H1 (cell line): ENCODE measurements at regions not wholly inside any gene's neighbourhood (a gene's known extent, or its start where the extent isn't known, plus 50 kb on each side); places are given as distances from the start of the nearest gene placed in this dataset.

Experiments
- CTCF ChIA-PET: fragments of 300-600 bp; sonication (Branson Sonifier 250); formaldehyde crosslinking; loops from one replicate; lab custom pipeline; 2021; ENCODE audit not compliant: partially characterized antibody; lab: Charles Lee
- POLR2A ChIA-PET: fragments of 300-600 bp; sonication (Branson Sonifier 250); formaldehyde crosslinking; loops from one replicate; lab custom pipeline; 2021; ENCODE audit warnings: inconsistent platforms; ENCODE audit not compliant: partially characterized antibody; lab: Charles Lee
- DNase-seq, 2 experiments: peaks; one replicate each; pipeline versions ENCODE4 v3.0.0 to v3.0.0-alpha.2; 2010 to 2022; ENCODE audit warnings: low spot score in 2 of 2, low read depth in 1 of 2, mixed read lengths in 1 of 2
- FAIRE-seq: peaks from 2 replicates; lab custom pipeline; 2011; peaks lifted over from hg19 to GRCh38; lab: Jason Lieb, UNC
- H2AFZ ChIP-seq: 2 replicates; pipeline ENCODE4 v1.8.1; 2012; ENCODE audit warnings: low read length, inconsistent platforms
- H2AK5ac ChIP-seq: 2 replicates; pipeline ENCODE4 v1.6.1; 2013; ENCODE audit warnings: low read depth, low read length
- H2BK120ac ChIP-seq: replicated peaks from 2 replicates; pipeline ENCODE3; 2013; ENCODE audit warnings: low read depth, low read length, inconsistent platforms
- H2BK12ac ChIP-seq: 2 replicates; pipeline ENCODE4 v1.6.1; 2013; ENCODE audit warnings: low read depth, low read length
- H2BK15ac ChIP-seq: 2 replicates; pipeline ENCODE4 v1.6.1; 2013; ENCODE audit warnings: low read length
- H2BK20ac ChIP-seq: 2 replicates; pipeline ENCODE4 v1.6.1; 2013; ENCODE audit warnings: low read length
- H2BK5ac ChIP-seq: 2 replicates; pipeline ENCODE4 v1.6.1; 2013; ENCODE audit warnings: low read depth, low read length
- H3K14ac ChIP-seq: 2 replicates; pipeline ENCODE4 v1.6.1; 2013; ENCODE audit warnings: inconsistent platforms; ENCODE audit not compliant: insufficient read length
- H3K18ac ChIP-seq: 2 replicates; pipeline ENCODE4 v1.6.1; 2013; ENCODE audit warnings: low read length; ENCODE audit errors: extremely low read depth
- H3K23ac ChIP-seq: 2 replicates; pipeline ENCODE4 v1.6.1; 2013; ENCODE audit warnings: inconsistent platforms; ENCODE audit not compliant: insufficient read length
- H3K23me2 ChIP-seq: 2 replicates; pipeline ENCODE4 v1.6.1; 2013; ENCODE audit warnings: low read depth, low read length
- H3K27ac ChIP-seq: 2 replicates; pipeline ENCODE4 v1.6.1; 2011; ENCODE audit warnings: low read depth, low read length, inconsistent platforms
- H3K27me3 ChIP-seq, 4 experiments: replicated peaks in 1 of 4; 1 replicate in 1 of 4; 2 replicates in 3 of 4; pipeline versions ENCODE4 v1.6.1 to v1.8.1; 2011 to 2013; ENCODE audit warnings: low read length in 3 of 4, mild to moderate bottlenecking in 3 of 4, inconsistent platforms in 2 of 4, mixed read lengths in 2 of 4, moderate library complexity in 1 of 4; ENCODE audit not compliant: control insufficient read depth in 3 of 4, insufficient read depth in 3 of 4; ENCODE audit errors: extremely low read depth in 1 of 4
- H3K36me3 ChIP-seq, 4 experiments: 2 replicates each; pipeline versions ENCODE4 v1.6.1 to v1.8.1; 2011 to 2013; ENCODE audit warnings: mild to moderate bottlenecking in 4 of 4, low read length in 3 of 4, moderate library complexity in 2 of 4, control low read depth in 1 of 4, inconsistent platforms in 1 of 4; ENCODE audit not compliant: insufficient read depth in 4 of 4, control insufficient read depth in 2 of 4
- H3K4ac ChIP-seq: replicated peaks from 2 replicates; pipeline ENCODE3; 2013; ENCODE audit warnings: low read length, low read depth, mixed read lengths, inconsistent platforms; ENCODE audit not compliant: insufficient read length
- H3K4me1 ChIP-seq, 4 experiments: replicated peaks in 1 of 4; 1 replicate in 1 of 4; 2 replicates in 3 of 4; pipeline versions ENCODE4 v1.6.1 to v1.8.1; 2011 to 2013; ENCODE audit warnings: low read length in 3 of 4, inconsistent platforms in 2 of 4, mixed read lengths in 1 of 4; ENCODE audit not compliant: insufficient read depth in 4 of 4, control insufficient read depth in 3 of 4
- H3K4me2 ChIP-seq, 2 experiments: 2 replicates each; pipeline versions ENCODE4 v1.6.1 to v1.8.1; 2011 to 2013; ENCODE audit warnings: low read depth in 2 of 2, low read length in 2 of 2, control low read depth in 1 of 2, inconsistent platforms in 1 of 2, mild to moderate bottlenecking in 1 of 2; ENCODE audit not compliant: insufficient read depth in 1 of 2
- H3K4me3 ChIP-seq, 4 experiments: fragments of 200-600, 300-600 bp in 1 of 4; sonication (generic), shearing (Covaris generic), sonication (Bioruptor Twin) in 1 of 4; 2 replicates each; pipeline versions ENCODE4 v1.5.1 to v1.8.1; 2011 to 2016; ENCODE audit warnings: low read length in 4 of 4, low read depth in 3 of 4, control low read depth in 2 of 4, inconsistent platforms in 2 of 4, mild to moderate bottlenecking in 2 of 4, mixed read lengths in 1 of 4, moderate library complexity in 1 of 4; ENCODE audit not compliant: insufficient read depth in 2 of 4; ENCODE audit errors: extremely low read depth in 1 of 4
- H3K56ac ChIP-seq: replicated peaks from 2 replicates; pipeline ENCODE3; 2013; ENCODE audit warnings: low read depth, mild to moderate bottlenecking, mixed read lengths, low read length, inconsistent platforms; ENCODE audit not compliant: insufficient read length
- H3K79me1 ChIP-seq: 2 replicates; pipeline ENCODE4 v1.6.1; 2013; ENCODE audit warnings: low read depth, low read length, control low read depth
- H3K79me2 ChIP-seq, 2 experiments: 2 replicates each; pipeline versions ENCODE4 v1.6.1 to v1.8.1; 2012 to 2013; ENCODE audit warnings: low read length in 2 of 2, mild to moderate bottlenecking in 2 of 2, inconsistent platforms in 1 of 2; ENCODE audit not compliant: insufficient read depth in 2 of 2, control insufficient read depth in 1 of 2
- H3K9ac ChIP-seq, 4 experiments: replicated peaks in 1 of 4; 1 replicate in 1 of 4; 2 replicates in 3 of 4; pipeline versions ENCODE4 v1.6.1 to v1.8.1; 2011 to 2013; ENCODE audit warnings: low read depth in 3 of 4, low read length in 3 of 4, control low read depth in 2 of 4, mild to moderate bottlenecking in 2 of 4, moderate library complexity in 2 of 4, inconsistent platforms in 1 of 4; ENCODE audit errors: extremely low read depth in 1 of 4
- H3K9me3 ChIP-seq, 2 experiments: 2 replicates each; pipeline versions ENCODE4 v1.6.1 to v1.8.1; 2012 to 2013; ENCODE audit warnings: mild to moderate bottlenecking in 2 of 2, moderate library complexity in 2 of 2, control low read depth in 1 of 2, inconsistent platforms in 1 of 2, low read depth in 1 of 2, low read length in 1 of 2, mixed read lengths in 1 of 2; ENCODE audit not compliant: insufficient read depth in 2 of 2
- H4K20me1 ChIP-seq, 2 experiments: replicated peaks in 1 of 2; 2 replicates each; pipeline versions ENCODE3 to v1.8.1; 2011 to 2013; ENCODE audit warnings: inconsistent platforms in 2 of 2, low read length in 2 of 2, mild to moderate bottlenecking in 1 of 2; ENCODE audit not compliant: insufficient read depth in 2 of 2, control insufficient read depth in 1 of 2
- H4K5ac ChIP-seq: 2 replicates; pipeline ENCODE4 v1.6.1; 2013; ENCODE audit warnings: low read length, low read depth, mixed read lengths, inconsistent platforms; ENCODE audit not compliant: insufficient read length
- H4K8ac ChIP-seq: 2 replicates; pipeline ENCODE4 v1.8.0; 2013; ENCODE audit warnings: mild to moderate bottlenecking, moderate library complexity, low read length, inconsistent platforms; ENCODE audit not compliant: insufficient read depth; ENCODE audit errors: extremely low read depth
- H4K91ac ChIP-seq: replicated peaks from 2 replicates; pipeline ENCODE3; 2013; ENCODE audit warnings: low read length, mixed read lengths, inconsistent platforms; ENCODE audit not compliant: insufficient read length
- ATF3 ChIP-seq: IDR thresholded peaks from 2 replicates; pipeline ENCODE4 v1.6.1; 2011; ENCODE audit warnings: low read depth, mild to moderate bottlenecking, low read length; ENCODE audit not compliant: insufficient read depth
- CEBPB ChIP-seq: IDR thresholded peaks from 2 replicates; pipeline ENCODE4 v1.6.1; 2012; ENCODE audit warnings: low read depth, low read length
- CHD1 ChIP-seq: IDR thresholded peaks from 2 replicates; pipeline ENCODE4 v1.6.1; 2012; ENCODE audit warnings: low read depth, low read length, improper control_type of control experiment
- CHD2 ChIP-seq: IDR thresholded peaks from 2 replicates; pipeline ENCODE4 v1.6.1; 2012; ENCODE audit warnings: low read length, improper control_type of control experiment
- EGR1 ChIP-seq: IDR thresholded peaks from 2 replicates; pipeline ENCODE4 v1.6.1; 2011; ENCODE audit warnings: low read depth, low read length, borderline replicate concordance
- FOSL1 ChIP-seq: IDR thresholded peaks from 2 replicates; pipeline ENCODE4 v1.6.1; 2011; ENCODE audit warnings: mild to moderate bottlenecking, low read depth, low read length, moderate library complexity; ENCODE audit not compliant: insufficient read depth
- JUN ChIP-seq: IDR thresholded peaks from 2 replicates; pipeline ENCODE4 v1.6.1; 2011; ENCODE audit warnings: low read depth, mild to moderate bottlenecking, improper control_type of control experiment, low read length
- KDM1A ChIP-seq: fragments of 200-600, 300-600 bp; sonication (generic); IDR thresholded peaks from 2 replicates; pipeline ENCODE4 v1.7.1; 2016; ENCODE audit warnings: mild to moderate bottlenecking, low read length, borderline replicate concordance
- MAX ChIP-seq: IDR thresholded peaks from 2 replicates; pipeline ENCODE4 v1.6.1; 2012; ENCODE audit warnings: inconsistent platforms
- RFX5 ChIP-seq: IDR thresholded peaks from 2 replicates; pipeline ENCODE4 v1.6.1; 2011; ENCODE audit warnings: low read depth, low read length, improper control_type of control experiment, borderline replicate concordance
- RNF2 ChIP-seq: fragments of 200-900, 300-1000 bp; sonication (generic); IDR thresholded peaks from 2 replicates; pipeline ENCODE4 v1.7.1; 2016; ENCODE audit warnings: borderline replicate concordance, low read depth, mild to moderate bottlenecking, antibody characterized with exemption, low read length; ENCODE audit not compliant: poor library complexity, severe bottlenecking; ENCODE audit errors: missing control alignments
- RXRA ChIP-seq: IDR thresholded peaks from 2 replicates; pipeline ENCODE4 v1.6.1; 2011; ENCODE audit warnings: low read depth, mild to moderate bottlenecking, low read length, moderate library complexity; ENCODE audit not compliant: insufficient read depth
- SIRT6 ChIP-seq: IDR thresholded peaks from one replicate; pipeline ENCODE4 v1.7.1; 2012; ENCODE audit warnings: low read length, inconsistent platforms
- TAF1 ChIP-seq: IDR thresholded peaks from 2 replicates; pipeline ENCODE4 v1.6.1; 2011; ENCODE audit warnings: mild to moderate bottlenecking, low read depth, low read length
- TBP ChIP-seq: IDR thresholded peaks from 2 replicates; pipeline ENCODE4 v1.6.1; 2011; ENCODE audit warnings: low read depth, low read length, improper control_type of control experiment
- WGBS, 2 experiments: shearing (Covaris generic) in 1 of 2; methylation state at CpG; one replicate each; pipeline versions ENCODE4 v1.1.6 to v1.1.7; 2013 to 2015; ENCODE audit warnings: low lambda C conversion rate in 2 of 2, mixed read lengths in 2 of 2, inconsistent platforms in 1 of 2, low coverage in 1 of 2, missing lambda C conversion rate in 1 of 2; ENCODE audit not compliant: insufficient replicate concordance in 2 of 2, insufficient coverage in 1 of 2, insufficient read length in 1 of 2; ENCODE audit errors: extremely low coverage in 1 of 2, missing lambda C conversion rate in 1 of 2; 5-methylcytosine and 5-hydroxymethylcytosine counted together

GRCh38 chr7:33799766-33800165, 105.6 kb upstream of the BMPER start:
- Histone ChIP-seq H3K18ac (no peak overlapping the region), H2BK20ac (no peak overlapping the region), H2BK120ac (no peak overlapping the region), H2AK5ac (no peak overlapping the region), H3K4me1 (no peaks in the 10 kb centered on the region), H3K36me3 (no peaks in the 10 kb centered on the region; a peak in 1 of 8 replicates), H4K5ac (no peak overlapping the region), H4K20me1 (no peaks in the 10 kb centered on the region), H2AFZ (no peak overlapping the region), H3K9me3 (no peaks in the 10 kb centered on the region), H3K4me2 (no peak overlapping the region), H2BK15ac (no peak overlapping the region), H2BK5ac (no peak overlapping the region), H3K79me2 (no peaks in the 10 kb centered on the region), H3K23ac (no peak overlapping the region), H2BK12ac (no peak overlapping the region), H4K91ac (no peak overlapping the region), H3K4ac (no peak overlapping the region), H3K23me2 (no peaks in the 10 kb centered on the region), H3K14ac (no peak overlapping the region), H3K56ac (no peak overlapping the region), H4K8ac (no peak overlapping the region), H3K4me3 (no peak overlapping the region), H3K27ac (no peak overlapping the region), H3K27me3 (no peaks in the 10 kb centered on the region), H3K79me1 (no peaks in the 10 kb centered on the region), H3K9ac (no peak overlapping the region)
- 98% methylated on average over 2 of the region's 2 CpGs; no CpG with 5 or more reads in 1 of the 2 experiments for WGBS, 2 experiments
- no peak for TF ChIP-seq RXRA
- no peak for TF ChIP-seq KDM1A
- TF ChIP-seq JUN = no peak
- no peak for TF ChIP-seq TBP
- no peak for TF ChIP-seq ATF3
- TF ChIP-seq CHD1 = no peak
- no peak for TF ChIP-seq MAX
- no peak for TF ChIP-seq RFX5
- no peak for TF ChIP-seq TAF1
- TF ChIP-seq RNF2 = no peak
- no peak for TF ChIP-seq FOSL1
- TF ChIP-seq CEBPB = no peak
- no peak for TF ChIP-seq EGR1
- TF ChIP-seq CHD2 = no peak
- TF ChIP-seq SIRT6 = no peak
- FAIRE-seq (no peak), DNase-seq (no peak)
- ChIA-PET POLR2A (no interaction called here), CTCF (interaction anchor here (0.8 to 1.2 kb wide), 2 partner anchors 99 to 557 kb away, joined by 3 to 4 read pairs; no protein-coding TSS in a partner anchor)
